GM19452 (cell line): ENCODE measurements at regions not wholly inside any gene's neighbourhood (a gene's known extent, or its start where the extent isn't known, plus 50 kb on each side); places are given as distances from the start of the nearest gene placed in this dataset.

ENCODE experiments used
- ATAC-seq: cut with Tn5 transposase; IDR thresholded peaks from one replicate; pipeline ENCODE4 v1.9.1; 2021; ENCODE audit not compliant: unreplicated experiment

DNA sequence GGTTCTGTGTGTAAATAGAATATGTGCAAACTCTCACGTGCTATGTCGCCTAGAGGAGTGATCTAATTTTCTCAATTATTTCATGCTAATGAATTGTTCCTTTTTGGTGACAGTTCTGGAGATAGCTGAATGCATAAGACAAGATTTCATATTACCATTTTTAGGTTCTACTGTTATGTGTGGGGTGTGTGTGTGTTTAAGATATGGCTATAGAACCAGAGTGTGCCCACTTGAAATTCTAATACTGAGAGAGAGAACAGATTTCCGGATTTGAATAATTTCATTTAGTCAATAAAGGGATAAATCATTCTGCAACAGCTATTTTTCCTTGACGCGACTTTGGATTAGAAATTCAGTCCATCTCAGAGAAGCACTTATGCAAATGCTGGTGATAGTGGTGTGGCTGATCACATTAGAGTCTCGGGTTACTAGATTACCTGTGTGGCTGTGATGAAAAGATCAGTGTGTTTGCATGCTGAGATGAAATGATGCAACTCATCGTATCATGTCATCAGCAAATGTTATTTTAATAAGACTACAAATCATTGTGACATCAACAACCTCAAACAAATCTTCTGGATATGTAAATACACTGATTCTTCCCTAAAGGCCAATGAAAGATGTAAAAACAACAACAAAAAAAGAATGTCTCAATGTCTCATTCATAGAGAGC is 415.9 kb downstream of the EPHA4 start:
- no peak for ATAC-seq

DNA sequence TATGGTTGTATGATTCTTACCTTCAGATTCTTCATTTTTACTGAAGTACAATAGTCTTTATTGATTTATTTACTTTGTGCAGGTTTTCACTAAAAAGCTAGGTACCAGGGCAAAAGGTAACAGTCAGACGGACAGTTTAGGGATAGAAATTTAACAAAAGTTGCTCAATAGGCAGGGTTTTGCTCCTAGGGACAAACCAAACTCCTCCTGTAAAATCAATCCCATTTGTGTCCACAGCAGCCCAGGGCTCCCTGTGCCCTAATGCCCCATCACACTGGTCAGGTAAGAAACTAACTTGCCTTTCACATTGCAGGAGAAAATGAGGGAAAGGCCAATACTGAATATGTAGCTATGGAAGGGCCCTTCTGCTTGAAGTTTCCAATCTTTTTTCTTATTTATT is 410.9 kb downstream of the EPHA4 start:
- ATAC-seq: no peak

DNA sequence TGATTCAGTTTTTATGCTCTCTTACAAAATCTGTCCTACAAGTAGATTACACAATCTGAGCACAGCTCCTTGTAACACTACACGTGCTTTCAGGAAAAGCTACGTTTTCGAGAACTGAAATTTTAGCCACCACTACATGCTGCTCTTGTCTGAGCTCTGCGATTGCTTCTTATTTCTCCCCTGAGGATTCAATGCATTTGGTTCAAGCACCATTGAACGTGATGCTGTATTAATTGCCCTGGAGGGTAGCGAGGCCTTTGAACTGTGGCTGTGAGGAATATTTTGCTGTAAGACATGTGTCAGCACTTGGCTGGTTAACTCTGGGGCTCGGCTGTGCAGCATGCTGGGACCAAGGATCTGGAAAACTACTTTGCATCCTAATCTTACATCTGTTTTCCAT is 405.8 kb downstream of the EPHA4 start:
- ATAC-seq: no peak

DNA sequence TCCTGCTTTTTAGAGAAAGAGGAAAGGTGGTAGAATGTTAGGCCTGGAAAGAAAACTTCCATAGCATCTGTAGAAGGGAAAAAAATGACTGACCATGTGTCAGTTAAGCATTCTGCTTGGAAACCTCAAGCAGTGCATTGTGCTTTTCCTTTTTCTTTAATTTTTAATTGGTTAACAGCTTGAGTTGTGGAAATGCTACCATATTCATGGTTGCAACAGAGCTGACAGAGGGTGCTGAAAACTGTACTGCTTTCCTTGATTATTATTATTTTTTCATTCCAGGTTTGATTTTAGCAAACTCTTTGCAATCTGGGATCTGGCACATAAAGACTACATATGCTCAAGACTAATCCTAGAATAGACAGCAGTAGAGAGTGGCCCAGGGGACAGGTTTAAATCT is 404.5 kb downstream of the EPHA4 start:
- ATAC-seq: no peak

DNA sequence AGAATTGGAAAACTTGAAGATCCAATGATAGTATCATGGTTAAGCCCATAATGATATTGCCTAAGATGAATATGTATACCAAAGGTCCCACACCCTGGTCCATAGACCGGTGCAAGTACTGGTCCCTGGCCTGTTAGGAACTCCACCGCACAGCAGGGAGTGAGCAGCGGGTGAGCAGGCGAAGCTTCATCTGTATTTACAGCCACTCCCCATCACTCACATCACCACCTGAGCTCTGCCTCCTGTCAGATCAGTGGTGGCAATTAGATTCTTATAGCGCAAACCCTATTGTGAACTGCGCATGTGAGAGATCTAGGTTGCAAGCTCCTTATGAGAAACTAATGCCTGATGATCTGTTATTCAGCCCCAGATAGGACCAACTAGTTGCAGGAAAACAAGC is 402.4 kb downstream of the EPHA4 start:
- no peak for ATAC-seq

DNA sequence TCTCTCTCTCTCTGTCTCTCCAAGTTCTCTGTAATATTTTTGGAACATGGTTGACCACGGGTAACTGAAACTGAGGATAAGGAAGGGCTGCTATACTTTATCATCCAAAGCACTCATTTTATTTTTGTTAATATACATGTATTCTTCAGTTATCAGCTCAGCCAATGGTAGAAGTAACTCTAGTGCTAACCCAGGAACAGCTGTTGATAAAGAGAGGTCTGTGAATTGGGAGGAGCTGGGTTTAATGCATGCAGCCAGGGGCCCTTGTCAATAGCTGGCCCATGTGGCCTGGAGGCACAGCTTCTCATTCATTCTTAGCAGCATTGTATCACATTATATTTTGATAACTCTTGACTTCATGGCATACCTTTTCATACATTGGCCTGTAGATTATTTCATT is 401.6 kb downstream of the EPHA4 start:
- no peak for ATAC-seq

DNA sequence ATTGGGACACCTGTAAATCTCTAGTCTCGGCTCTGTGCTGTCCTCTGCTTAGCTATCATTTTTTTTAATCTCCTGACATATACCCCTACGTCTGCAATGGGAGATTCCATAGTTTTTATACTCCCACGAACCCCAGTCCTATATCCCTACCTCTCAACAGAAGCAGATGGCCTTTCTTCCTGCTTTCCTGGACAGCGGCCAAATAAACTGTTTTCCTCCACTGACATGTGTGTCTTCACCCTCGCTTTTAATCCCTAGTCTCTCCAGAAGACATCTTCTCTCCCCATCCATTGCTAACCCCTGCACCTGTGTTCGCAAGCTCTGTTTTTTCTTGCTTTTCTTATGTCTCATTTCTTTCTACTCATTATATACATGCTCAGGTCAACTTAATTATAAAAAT is 395.4 kb downstream of the EPHA4 start:
- no peak for ATAC-seq

DNA sequence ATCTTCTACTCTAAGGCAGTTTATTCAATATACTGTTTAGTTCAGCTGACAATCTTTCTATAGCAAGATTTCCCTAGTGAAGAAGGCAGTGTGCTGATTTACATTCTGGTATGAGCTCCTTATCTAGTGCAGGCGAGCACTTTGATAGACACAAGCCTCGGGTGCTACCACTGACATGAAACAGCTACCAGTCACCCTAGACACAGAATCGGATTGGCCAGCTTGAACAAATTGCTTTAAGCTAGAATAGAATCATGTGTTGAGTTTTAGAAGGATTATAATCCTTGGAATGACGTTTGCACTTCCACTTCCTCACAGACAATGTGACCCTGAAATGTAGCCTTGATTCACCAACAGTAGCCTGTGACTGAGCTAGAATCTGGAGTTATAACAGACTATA is 394.0 kb downstream of the EPHA4 start:
- no peak for ATAC-seq

DNA sequence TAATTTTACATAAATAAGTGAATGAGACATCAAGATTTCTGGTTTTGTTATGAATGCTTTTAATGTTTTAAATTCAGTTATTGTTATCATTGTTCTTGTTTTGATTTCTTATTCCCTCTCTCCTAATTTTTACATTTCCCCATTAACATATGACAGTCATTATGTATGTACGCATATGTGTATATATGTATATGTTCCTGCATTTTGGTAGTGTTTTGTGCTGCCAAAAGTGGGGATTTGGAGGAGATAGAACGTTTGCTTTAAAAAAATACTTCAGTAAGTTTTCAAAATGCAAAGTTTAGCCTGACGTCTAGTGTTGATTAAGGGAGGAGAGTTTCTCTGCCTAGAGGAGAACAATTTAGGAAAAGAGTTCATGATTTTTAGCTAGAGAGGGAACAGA is 385.2 kb downstream of the EPHA4 start:
- no peak for ATAC-seq

DNA sequence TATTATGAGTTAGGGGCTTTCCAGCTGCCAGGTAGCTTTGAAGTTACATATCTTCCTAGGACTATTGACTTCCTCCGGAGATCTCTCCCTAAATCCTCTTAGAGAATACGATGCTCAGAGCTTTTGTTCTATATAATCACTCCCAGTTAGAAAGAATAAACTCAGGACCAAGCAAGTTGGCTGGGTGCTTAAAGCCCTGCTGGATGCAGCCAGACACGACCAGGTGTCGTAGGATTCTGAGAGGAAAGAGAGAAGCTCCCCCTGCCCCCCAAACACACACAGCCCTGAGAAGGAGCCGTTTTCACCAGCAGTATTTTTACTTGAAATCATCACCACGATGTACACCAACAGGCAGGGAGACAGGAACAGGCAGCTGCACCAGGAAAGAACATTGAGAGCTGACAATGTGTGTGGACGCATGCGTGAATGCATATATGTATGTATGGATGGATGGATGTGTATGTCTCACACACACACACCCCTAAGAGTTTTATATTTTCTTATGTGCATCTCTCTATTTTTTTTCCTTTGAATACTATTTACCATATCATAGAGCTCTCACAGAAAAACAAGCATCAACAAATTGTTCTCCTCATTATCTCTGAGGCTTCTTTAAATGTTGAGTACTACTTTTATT is 382.6 kb downstream of the EPHA4 start:
- no peak for ATAC-seq

DNA sequence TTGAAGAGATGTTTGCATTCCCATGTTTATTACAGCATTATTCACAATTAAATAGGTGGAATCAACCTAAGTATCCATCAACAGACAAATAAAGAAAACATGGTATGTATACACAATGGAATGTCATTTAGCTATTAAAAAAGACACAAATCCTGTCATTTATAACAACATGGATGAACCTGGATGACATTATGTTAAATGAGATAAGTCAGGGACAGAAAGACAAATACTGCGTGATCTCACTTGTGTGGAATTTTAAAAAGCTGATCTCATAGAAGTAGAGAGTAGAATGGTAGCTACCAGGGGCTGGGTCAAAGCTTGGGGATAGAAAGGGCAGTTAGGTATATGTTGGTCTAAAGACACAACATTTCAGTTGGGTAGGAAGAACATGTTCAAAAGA is 376.3 kb downstream of the EPHA4 start:
- ATAC-seq: no peak

DNA sequence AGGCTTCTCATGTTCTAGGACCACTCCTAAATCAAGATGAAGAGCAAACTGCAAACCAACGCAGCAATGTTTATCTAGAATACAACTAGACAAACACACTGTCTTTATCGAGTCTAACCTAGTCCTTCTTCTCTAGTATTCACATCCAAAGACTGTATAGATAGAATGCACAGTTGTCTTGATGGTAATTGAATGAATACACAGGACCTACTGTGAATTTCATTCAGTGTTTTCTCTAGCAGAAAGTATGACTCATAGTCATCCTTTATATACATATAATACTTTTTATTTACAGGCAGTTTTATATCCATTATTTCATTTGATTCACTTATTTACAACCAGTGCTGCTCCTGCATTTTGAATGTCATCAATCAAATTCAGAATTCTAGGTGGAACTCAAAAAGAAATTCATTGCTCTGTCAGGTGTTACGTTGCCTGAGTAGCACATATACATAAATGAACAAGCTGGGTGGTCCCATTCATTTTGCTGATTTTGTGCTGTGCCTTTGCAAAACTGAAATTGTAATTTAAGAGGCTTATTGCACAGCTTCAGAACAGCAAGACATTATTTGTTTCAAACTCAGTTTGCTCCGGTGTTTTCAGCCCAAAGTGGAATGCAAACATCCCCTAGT is 374.8 kb downstream of the EPHA4 start:
- no peak for ATAC-seq

DNA sequence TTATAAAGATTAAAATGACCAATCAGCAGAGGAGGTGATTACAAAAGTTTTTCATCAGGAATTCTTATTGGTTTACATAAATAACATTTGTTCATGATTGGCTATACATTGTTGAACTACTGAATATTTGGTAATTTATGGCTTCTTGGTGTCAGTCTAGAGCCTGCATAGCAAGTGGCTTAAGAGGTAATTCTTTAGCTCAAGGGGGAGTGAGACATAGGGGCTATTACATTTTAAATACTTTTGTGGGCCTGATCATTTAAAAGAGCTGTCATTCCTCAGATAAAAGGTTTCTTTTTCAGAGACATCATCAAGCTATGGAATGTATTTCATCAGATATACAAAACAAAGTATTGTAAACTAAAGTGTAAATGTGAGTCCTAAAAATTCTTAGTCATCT is 373.8 kb downstream of the EPHA4 start:
- ATAC-seq: no peak

DNA sequence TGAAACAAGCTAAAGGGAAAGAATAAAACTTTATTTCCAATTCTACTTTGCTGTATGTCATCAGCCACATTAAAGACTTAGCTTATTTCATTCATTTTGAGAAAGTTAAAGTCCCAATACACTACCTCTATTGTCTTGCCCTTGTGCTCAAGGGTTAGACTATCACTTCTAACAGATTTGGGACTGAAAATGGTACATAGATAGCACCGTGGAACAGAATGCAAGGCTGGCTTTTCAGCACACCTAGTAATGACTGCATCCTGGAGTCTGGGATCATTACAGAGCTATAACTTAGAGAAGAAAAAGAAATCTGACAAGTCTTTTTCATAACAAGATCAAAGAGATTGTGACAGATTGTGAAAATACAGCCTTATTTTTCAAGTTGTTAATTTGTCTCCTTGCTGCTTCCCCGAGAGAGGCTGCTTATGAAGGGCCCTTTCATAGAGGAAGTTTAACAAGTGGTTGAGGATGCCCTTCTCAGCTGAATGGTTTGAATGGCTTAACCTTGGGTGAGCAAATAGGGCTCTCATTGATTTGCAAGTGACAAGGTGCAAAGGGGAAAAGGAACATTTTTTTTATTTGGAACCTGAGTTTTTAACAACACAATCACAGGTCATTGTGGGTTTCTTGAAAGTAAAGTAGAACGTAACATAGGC is 371.8 kb downstream of the EPHA4 start:
- ATAC-seq: no peak

DNA sequence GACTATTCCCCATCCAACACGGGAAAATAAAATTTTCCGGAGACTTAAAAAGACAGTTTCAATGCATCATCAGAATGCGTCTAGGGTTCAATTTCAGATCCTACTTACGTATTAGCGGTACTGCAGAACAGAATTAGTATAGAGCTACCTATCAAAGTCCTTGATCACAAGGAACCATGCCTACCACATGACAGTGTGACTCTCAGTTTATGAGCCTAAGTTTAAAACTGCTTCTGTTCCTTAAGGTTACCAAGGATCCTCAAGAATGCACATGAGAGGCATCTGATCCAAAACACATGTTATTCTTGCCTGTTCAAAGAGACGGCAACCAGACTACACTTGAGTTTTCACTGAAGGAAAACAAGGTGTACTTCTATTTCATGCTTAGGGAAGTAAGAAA is 369.7 kb downstream of the EPHA4 start:
- ATAC-seq: no peak

DNA sequence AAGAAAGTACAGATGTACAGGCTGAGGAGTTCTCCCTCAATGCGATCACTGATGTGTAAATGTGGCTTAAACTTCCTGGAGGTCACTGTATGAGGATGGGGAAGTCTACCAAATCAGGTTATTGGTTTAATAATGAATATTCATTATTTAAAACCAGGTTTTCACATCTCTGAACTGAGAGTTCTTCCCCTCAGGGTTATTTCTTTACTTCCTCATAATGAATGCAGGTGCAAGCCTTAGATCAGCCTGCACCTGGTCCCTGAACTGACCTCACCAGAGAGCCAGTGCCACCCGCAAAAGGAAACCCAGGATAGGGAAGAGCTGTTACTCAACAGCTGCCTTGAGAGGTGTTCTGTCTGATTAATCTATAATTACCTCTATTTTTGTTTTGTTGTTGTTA is 369.0 kb downstream of the EPHA4 start:
- peak; percentile 80 for ATAC-seq

DNA sequence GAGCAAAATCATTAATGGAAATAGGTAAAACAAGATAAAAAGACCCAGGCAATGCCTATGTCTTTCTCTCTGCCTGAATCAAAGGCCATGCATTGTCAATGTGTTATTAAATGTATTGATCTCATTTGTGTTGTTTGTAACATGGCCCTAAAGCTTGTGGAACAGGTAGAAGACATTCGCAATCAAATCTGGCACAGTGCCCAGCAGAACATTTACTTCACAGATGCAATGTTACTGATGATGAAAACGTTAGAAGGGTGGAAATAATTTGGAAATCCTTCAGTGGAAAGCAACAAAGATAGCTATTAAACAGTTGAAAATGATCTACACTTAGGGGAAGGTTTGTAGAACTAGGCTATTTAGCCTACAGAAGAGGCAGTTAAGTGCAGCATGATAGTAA is 368.2 kb downstream of the EPHA4 start:
- no peak for ATAC-seq

DNA sequence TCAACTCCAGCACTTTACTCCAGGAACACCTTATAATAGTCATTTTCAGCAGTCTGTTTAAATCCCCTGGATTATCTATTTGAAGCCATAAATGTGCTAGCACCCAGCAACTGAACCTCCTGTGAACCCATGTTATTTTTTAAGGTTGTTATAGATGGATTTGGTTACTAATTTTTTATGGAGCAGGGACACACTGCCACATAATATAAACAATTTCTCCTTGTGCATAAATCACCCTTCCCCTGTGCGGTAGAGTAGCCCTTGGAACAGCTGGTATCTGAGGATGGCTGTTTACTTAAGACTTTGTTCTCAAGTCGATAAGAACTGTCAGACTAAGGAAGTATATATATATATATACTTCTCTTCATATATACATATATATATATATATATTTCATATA is 367.4 kb downstream of the EPHA4 start:
- ATAC-seq: no peak

DNA sequence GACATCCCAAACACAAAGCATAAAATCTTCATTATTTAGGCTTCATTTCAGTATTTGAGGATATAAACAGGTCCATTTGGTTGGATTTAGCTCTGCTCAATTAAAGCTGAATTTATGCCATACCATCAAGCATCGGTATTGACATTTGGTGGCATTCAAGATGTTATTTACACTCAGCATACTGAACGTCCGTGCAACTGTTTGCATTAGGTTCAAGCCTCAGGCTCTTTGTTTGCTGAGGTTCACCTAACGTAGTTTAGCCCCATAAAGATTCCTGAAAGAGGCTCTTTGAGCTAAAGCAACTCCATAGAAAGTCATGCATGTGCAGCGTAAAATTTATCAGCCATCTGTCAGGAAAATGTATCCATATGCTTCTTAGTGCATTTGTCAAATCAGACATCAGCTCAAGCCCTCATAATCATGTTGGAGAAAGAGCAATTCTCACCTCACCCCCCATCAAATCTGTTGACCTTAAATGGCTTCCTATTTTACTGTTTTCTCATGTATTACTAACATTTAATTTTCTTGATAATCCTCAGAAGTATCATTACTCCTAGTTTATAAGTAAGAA is 366.9 kb downstream of the EPHA4 start:
- no peak for ATAC-seq

DNA sequence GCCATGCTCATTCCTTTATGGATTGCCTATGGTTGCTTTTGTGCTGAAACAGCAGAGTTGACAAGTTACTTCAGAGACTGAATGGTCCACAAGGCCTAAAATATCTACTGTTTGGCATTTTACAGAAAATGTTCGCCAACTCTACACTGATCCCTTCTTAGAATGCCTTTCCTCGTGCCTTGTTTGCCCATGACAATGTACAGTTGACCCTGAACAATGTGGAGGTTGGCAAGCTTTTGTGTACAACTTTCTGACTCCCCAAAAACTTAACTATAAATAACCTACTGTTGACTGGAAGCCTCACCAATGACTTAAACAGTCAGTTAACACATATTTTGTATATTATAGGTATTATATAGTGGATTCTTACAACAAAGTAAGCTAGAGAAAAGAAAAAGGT is 361.4 kb downstream of the EPHA4 start:
- no peak for ATAC-seq

DNA sequence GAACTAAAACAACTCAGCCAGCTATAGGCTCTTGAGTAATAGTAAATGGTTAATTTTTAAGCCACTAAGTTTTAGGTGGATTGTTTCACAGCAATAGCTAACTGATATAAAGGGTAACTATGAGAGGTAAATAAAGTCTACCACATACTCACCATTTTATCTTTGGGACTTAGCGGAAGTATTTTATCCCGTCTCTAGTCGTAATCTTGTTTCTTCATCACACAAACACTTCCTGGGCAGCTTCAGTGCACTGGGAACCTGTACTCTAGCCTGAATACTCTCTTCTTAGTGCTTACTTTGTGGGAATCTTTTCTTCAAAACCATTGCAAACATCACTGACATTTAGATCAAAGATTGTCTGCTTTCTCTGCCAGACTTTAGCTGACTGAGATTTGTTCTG is 360.5 kb downstream of the EPHA4 start:
- no peak for ATAC-seq

DNA sequence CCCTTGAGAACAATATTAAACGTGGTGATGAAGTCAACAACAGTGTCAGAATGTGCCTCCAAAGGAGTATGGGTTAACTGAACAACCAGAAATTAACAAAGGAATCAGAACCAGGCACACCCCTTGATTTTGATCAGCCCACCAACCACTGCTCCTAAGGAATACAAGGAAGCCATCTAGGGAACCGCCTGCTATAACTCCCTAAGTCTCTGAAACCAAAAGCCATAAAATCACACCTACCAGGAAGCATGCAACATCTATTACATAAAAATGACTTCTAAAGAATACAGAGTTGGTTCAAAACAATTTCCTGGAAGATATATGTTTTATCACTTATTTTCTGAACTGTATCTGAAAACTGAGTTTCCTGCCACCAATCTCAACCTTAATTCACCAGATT is 360.0 kb downstream of the EPHA4 start:
- ATAC-seq: no peak
